NCI-H2171 treated with DMSO at 0.1 percent for 48 hours (cell line): ENCODE measurements at regions not wholly inside any gene's neighbourhood (a gene's known extent, or its start where the extent isn't known, plus 50 kb on each side); places are given as distances from the start of the nearest gene placed in this dataset.
"Not testable (repeated sequence)": the region's sequence is repeated elsewhere in the genome, so short reads cannot be mapped to it uniquely, and the experiment has no call there.

Source experiments
- DNase-seq: peaks from one replicate; lab custom pipeline; 2025; lab: John Stamatoyannopoulos, UW

DNA sequence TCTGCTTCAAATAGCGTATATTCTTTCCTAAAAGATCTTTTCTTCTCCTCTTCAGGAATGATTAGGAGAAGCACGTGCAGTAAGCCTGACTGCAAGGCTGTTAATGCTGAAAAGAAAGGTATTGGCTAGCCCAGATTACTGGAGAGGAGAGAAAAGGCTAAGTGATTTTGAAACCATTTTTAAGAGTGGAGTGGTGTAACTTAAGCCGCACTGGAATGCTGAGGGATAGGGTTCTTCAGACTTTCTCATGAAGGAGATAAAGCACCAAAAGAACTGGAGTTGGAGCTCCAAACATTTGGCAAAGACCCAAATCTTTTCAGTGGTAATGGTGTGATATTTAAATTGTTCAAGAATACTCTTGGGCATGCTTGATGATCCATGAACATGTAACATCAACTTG, 388.3 kb downstream of the COG6 start:
- DNase-seq: no peak

DNA sequence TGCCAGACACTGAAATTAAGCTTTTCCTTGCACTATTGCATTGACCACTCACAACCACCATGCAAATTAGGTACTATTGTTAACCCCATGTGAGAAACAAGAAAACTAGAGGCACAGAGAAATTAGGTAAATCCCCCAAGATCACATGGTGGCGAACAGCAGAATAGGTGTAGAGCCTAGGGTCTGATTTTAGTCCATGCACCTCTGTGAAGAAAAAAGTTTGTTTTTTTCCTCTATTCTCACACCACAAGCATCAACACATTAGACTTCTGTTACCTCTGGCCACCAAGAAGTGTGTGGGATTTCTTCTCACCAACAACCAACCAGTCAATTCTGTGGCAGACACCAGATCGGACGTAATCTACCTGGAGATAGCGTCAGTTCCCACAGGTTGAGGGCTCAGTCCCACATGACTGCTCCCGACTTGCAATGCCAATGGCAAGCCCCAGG, 391.9 kb downstream of the COG6 start:
- DNase-seq: no peak

DNA sequence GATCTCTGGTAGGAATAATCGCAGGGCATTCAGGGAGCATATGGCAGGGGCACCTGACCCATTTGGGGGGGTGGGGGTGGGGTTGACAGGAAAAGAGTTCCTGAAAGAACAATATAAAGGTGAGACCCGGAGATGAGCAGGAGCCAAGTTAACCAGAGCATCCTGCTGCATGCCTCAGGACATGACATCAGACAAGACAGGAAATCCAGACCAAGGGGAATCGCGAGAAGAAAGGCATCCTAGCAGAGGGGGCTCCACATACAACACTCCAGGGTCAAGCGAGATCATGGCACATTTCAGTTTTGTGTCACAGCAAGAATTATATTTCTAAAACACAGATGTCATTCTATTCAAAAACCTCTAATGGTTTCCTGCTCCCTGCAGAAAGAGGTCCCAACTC, 393.1 kb downstream of the COG6 start:
- peak; percentile 44 for DNase-seq

DNA sequence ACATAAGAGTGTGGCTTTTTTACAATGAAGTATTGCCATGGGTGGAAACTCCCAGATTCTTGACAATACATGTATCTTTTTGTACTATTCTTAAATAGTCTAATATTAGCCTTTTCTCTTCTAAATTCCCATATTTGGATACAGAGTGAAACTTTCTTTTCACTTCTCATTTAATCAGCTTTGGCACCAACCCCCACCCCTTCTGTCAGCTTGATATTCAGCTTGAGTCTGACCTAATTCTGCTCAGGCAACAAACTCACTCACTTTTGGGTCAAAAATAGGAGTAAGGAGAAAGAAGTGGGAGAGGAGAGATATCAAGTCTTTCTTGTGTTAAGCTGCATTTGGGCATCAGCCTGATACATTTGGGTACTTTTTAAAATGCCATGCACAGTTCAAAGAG, 397.5 kb downstream of the COG6 start:
- DNase-seq: no peak

DNA sequence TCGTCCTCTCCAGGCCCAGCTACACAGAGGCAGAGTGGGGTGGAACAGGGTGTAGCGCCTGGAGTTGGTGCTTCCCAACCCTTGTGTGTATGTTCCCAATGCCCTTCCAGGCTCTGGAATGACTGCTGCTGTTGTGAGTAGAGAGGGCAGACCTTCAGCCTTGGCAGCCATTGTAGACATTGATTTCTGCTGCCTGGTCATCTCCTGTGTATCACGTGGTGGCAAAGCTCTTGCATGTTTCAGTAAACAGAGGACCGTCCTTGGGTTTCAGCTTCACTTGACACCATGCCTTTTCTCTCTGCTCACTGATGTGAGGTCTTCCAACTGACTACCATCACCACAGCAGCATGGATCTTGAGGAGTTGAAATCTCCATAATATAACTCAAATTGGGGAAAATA, 397.9 kb downstream of the COG6 start:
- DNase-seq: no peak

DNA sequence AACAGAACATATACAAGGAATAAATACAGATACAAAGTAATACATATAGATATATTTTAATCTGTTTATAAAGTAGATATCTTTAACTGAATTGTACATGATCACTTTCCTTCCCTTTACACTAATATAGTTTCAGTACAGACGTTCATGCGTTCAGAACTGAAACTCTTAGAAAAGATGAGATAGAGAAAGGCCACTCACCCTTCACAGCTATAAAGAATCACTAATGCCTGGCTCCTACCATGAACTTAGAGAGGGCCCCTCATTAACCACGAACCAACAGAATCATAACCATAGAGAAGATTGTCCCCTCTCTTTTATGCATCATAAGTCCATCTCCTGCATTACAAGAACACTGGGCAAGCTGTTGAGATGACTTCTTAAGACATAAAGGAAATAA, 399.0 kb downstream of the COG6 start:
- DNase-seq: not testable (repeated sequence)

DNA sequence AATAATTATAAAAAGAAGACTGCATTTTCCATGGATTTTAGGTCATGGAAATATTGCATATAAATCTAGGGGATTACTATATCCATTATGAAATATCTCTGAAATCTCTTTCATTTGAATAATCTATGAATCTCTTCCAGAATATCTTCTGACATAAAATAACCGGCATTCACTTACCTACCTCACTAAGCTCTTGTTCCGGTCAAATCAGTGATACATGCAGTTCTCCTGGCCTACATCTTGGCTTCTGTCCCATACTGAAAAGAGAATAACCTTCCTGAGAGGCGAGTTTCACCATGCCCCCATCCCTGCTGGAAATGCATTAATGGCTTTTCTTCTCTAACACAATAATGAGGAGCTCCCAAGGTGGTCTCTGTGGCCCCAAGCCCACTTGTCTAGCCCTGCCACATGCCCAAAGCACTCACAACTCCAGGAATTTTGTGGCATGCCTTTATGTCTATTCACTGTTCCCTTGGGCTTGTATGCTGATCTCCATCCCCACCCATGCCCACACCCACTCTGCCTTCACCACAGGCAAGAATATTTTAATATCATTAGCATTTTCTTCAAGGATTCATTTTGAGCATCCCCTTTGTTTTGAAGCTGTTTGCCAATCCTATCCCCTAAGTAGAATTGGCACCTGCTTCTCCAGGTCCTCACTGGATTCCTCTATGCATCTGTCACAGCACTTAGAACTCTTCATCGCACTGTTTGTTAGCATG, 401.6 kb downstream of the COG6 start:
- peak; percentile 17 for DNase-seq

DNA sequence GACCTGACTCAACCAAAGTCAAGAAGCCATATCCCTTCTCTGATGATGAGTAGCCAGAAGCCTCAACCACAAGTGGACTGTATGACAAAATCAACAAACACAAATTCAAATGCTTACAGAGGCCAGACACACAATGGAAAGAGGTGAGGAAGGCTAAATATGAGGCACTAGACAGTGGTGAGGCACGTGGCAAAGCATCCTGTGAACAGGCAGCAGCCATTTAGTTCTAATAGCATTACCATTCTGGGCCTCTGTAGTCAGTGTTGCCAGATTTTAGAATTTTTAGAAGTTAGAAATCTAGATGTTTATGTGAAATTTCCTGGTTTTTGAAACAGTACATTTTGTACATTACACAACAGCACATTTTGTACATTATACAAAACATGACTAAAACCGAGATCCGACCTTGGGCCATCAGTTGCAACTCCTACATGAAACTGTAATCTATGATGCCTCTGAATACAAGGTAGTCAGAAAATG, 403.3 kb downstream of the COG6 start:
- DNase-seq: no peak

DNA sequence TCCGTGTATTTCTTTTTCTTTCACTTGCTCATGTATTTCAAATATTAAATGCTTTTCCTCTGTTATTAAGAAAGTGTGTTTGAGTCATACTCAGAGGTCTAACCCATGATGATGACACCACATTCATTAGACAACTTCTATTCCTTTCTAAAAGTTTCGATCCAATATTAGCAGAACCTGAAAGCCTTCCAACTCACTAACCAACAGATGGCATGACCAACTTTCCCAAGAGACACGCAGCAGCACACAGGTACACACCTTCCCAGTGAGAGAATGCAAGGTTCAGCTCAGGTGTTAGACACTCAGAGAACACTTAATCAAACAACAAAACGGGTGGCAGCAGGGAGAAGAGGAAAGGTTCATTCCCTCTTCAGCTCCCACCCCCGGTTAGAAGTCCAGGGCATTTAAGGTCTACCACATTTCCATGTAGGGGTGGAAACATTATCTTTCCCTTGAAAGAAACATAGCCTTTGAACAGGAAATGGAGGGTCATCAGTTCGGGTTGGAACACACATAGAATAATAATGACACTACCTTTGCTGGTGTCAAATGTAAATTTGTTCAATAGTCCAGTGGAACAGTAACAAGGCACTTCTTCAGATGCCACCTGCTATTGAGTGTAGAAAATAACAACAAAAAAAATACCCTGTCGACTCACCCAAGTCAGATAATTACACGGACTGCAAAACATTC, 404.2 kb downstream of the COG6 start:
- DNase-seq: peak; percentile 75

DNA sequence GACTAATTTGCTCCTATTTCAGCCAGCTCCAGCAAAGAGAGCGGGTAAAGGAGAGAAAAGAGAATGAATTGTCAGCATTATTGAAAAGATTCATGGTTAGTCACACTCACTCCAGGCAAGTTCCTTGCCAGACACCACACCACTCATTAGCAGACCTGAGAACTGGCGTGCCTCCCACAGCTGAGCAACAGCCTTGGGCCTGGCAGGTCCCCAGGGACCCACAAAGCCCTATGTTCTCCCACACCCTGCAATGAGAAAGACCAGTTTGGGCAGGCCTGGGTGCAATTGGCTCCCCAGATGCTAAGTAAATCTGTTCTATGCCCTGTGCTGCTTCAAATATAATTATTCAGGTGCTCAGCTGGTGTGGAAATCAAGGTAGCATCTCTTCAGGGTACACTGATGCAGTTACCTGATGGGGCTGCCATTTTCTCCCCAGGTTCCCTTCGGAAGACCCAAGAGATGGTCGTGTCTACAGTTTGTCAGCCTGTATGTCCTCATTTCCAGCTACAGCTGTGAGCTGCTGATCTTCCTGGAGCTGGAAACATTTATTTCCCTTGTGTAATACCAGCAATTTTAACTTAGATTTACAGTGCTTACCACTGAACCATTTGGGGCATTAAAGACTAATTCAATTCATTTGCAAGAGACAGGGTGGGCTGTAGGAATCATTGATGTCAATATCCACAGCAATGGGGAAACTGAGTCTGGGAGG, 405.0 kb downstream of the COG6 start:
- DNase-seq: peak; percentile 95

DNA sequence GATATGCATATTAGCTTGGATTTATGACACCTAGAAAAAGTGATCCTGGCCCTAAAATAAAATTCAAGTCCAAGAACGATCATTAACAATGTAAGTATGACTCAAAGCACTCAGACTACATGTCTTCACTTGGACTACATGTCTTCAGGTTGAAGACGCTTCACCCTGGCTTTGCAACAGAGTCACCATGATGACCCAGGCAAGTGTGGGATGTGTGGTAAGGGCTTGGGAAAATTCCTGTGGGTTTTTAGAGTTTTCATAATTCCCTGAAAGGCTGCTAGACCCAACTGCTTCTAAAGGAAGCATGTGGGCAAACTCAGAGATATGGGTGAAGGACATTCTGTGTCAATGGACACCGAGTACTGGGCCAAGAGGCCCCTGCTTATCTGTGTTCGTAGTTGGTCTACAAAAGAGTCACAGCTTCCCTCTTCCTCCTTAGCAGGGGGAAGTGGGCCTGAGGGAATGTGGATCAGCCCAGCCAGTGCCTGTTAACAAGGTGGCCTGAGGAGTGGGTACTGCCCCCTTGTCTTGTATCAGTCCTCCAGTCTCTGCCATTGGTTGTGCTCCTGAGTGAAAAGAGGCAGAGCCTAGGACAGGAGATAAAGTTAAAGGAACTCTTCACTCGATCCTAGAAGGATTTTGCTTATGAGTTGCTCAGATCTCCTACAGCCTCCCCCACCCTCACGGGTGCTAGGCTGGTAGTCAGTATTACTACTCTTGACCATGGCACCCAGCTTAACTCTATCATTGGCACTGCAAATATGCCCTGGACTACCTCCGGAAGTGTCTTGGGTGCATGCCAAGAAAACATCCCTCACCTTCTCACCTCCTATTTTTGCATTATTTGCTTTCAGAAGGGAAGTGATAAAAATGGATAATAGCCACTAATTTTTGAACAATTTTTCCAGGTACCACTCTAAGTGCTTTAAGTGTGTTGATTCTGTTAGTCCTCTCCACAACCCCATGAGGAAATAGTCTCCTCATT, 406.3 kb downstream of the COG6 start:
- no peak for DNase-seq

DNA sequence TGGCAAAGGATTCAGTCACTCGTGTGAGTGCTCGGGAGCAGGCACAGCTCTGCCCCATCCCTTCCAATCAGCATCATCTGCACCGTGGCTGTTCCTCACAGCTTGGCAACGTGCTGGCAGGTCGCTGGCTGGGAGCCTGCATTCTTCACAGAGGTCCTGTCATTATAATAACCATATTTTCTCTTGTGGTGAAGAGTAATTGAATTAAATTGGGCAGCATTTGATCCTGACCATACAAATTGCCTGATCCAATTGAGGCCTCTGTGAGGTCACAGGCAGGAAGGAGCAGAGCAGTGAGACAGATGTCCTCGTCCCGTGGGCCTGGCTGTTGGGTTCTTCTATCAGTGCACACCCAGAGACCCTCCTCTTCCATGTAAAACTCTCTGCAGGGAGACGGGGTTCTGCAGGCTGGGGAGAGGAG, 407.8 kb downstream of the COG6 start:
- DNase-seq: peak; percentile 92

DNA sequence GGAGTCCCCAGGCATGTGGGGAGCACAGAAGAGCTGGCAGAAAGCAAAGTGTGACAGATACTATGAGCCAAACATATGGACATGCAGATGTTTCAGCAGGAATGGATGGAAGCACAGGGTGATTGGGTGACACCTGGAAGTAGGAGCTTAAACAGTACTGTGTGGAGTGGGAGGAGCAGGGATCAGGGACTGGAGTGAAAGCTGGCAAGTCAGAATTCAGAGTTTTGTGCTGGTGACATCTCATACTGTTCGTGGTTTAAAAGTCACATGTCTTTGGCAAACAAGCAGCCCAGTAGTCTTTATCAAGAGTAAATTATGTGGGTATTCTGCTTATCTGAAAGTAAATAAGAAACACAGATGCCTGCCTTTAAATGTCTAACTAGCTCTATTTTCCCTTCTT, 408.2 kb downstream of the COG6 start:
- no peak for DNase-seq

DNA sequence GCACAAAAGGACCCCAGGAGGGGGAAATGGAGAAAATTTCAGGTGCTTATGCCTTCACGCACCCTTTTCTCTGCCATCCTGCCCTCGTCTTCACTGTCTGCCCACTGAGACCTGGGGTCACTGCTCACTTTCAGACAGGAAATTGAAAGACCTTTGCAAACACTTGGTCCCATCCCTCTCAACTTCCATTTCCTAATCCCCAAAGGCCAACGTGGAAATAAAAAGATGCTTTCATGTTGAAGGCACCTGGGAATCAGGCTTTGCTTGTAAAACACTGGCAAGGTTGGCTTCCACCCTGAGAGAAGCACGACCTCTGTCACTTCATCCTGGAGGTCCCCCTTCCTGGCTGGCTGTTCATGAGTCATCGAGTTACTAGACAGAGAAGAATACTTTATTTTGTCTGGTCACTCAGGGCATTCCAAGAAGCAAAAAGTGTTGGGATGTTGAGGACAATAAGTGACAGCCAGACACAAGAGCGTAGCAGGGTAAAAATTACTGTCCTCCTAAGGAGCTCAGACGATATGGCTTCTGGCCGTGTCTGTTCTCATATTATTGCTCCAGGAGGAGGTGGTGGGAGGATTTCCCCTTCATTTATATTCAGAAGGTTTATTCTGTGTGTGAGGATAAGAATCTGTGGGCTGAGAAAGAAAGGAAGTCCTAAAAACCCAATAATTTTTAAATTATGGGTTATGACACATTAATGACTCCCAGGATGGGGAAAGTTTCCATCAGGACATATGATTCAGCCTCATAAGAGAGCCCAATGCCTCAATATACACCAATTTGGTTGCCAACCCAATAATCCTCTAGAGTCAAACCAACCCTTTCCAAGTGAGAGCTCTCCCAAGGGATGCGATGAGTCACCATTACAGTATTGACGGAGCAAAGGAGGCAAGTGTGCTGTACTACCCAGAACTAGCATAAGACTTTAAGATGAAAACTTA, 409.0 kb downstream of the COG6 start:
- no peak for DNase-seq

DNA sequence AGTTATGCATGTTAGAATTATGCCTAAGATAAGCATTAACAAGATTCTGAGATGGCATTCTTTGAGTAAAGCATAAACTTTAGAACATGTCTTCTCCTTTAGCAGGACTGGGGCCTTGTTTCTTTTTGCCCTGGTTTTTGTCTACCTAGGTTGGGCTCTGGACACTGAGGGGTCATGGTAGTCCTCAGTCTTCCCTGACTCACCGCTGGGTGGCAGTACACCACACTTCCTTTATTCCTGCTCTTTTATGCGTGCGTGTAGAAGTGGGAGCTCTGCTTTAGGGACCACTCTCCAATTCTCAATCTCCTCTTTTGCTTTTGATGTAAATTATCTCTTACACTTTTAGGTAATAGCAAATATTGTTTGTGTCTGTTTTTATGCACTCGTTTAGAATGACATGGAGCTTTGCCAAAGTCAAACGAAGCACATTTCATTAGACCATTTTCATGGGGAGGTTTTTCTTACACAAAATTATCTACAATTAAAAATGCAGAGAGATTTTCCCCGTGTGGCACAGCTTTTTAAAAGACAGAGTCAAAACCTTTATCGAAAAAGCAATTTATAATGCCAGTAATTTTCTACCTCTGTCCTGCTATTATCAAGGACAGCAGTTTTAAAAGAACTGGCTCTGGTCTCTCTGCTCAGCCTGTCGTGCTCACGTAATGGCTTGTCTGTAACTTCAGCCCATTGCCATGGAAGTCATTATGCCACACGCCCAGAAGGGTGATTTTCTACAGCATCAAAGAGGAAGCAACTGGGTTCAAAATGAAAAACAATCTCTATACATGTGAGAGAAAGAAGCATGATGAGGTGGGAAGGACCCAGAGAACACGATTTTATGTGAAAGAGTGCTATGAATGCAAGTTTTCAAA, 413.9 kb downstream of the COG6 start:
- no peak for DNase-seq

DNA sequence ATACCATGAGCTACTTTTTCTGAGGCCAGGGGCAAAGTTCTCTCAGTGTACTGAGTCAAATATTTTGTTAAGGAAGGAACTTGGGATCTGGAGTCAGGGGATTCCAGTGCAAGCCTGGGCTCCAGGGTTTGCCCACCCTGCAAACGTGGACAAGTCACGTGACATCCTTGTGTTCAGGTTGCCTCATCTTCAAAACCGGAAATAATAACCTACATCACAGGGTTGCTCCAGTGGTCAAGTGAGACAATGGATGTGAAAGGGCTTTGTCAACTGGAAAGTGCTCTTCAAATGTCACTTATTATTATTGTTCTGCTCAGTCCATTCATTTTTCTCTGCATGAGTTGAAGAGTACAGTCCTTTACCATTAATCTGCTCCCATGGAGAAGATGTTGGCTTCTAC, 414.9 kb downstream of the COG6 start:
- no peak for DNase-seq

DNA sequence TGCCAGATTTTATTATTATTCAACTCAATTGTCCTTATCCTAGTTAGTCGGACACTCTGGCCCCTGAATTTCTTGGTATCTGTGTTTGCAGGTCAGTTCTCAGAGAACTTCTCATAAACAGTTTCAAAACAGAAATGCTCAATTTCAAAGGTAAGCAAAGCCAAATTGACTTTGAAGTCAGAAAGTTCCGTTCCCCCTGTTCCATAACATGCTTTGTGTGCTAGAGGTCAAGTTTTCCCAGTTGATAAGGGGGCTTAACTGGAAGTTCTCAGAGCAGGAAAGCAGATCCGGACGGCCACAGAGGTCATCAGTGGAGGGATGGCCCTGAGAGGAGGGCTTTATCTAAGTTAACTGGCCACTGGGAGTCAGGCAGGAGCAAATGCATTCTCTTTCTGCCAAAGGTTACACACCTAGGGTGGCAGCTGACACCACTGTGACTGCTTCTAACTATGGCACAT, 417.2 kb downstream of the COG6 start:
- DNase-seq: no peak

DNA sequence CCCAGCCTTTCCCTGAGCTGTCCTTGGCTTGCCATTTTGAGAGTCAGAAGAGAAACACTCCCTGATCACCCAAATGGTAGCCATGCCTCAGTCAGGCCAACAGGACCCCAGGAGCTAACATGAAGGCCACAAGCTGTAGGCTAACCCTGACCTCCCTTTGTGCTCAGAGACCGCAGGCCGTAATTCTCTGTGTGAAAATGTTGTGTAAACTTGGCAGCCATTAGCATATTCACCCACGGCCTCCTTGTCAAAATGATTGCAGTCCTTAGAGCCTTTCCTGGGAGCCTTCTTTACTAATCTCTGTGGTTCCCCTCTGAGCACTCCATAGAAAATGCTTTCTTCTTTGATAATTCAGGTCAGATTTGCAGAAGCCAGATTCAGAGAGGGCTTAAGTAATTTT, 418.9 kb downstream of the COG6 start:
- DNase-seq: no peak

DNA sequence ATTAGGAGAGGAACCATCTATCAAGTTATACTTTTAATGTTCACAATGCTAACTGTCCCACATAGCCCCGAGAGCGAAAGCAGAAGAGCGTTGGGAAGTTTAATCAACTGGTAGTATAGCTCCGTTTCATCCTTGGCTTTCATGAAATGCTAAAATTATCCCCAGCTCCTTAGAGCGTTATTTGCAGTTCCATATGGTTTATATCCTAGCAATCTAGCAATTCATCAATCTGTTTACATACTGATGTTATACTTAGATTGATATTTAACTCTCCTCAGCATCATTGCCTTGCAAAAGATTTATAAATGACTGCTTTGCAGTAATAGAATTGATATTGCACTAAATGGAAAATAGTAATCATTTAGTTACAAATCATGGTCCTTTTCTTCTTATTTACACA, 419.8 kb downstream of the COG6 start:
- DNase-seq: no peak
